ENCODE measurements at regions not wholly inside any gene's neighbourhood (a gene's known extent, or its start where the extent isn't known, plus 50 kb on each side); places are given as distances from the start of the nearest gene placed in this dataset.

- no peak overlapping the region for H3K27ac ChIP-seq (ENCODE audit: low read depth in 2 of 2, low read length in 2 of 2)
- H3K9ac ChIP-seq (ENCODE audit: low read length in 3 of 3) = no peak overlapping the region
- no peak for TF ChIP-seq CTCF (IDR thresholded peaks at IDR 0.05; ENCODE audit: borderline replicate concordance, extremely low read depth, insufficient read depth)
- no peaks in the 10 kb centered on the region for H3K27me3 ChIP-seq (ENCODE audit: control insufficient read depth, insufficient read depth, low read length)
- no peak overlapping the region for H3K4me3 ChIP-seq (ENCODE audit: low read length in 3 of 3)
- no peaks in the 10 kb centered on the region for H3K36me3 ChIP-seq (ENCODE audit: control insufficient read depth in 2 of 3, insufficient read depth in 3 of 3, low read length in 3 of 3)
- DNase-seq = no peak
- no peaks in the 10 kb centered on the region for H3K9me3 ChIP-seq (ENCODE audit: control insufficient read depth in 2 of 3, insufficient read depth in 1 of 3, low read length in 3 of 3)
- H3K4me1 ChIP-seq (ENCODE audit: control insufficient read depth in 2 of 3, insufficient read depth in 2 of 3, low read depth in 1 of 3, low read length in 3 of 3) = no peaks in the 10 kb centered on the region
- intact Hi-C loops (cut with DNase I) = no loop called here
- no peak for FAIRE-seq
These were observed 640.3 kb downstream of the TBC1D4 start for GRCh38 chr13:74841651-74842050.

- no peak overlapping the region for H3K4me3 ChIP-seq (ENCODE audit: low read length in 3 of 3)
- intact Hi-C loops (cut with DNase I) = no loop called here
- no peaks in the 10 kb centered on the region for H3K27me3 ChIP-seq (ENCODE audit: control insufficient read depth, insufficient read depth, low read length)
- H3K9me3 ChIP-seq (ENCODE audit: control insufficient read depth in 2 of 3, insufficient read depth in 1 of 3, low read length in 3 of 3) = no peaks in the 10 kb centered on the region
- DNase-seq (no peak), FAIRE-seq (no peak)
- H3K4me1 ChIP-seq (ENCODE audit: control insufficient read depth in 2 of 3, insufficient read depth in 2 of 3, low read depth in 1 of 3, low read length in 3 of 3) = no peaks in the 10 kb centered on the region
- TF ChIP-seq CTCF (IDR thresholded peaks at IDR 0.05; ENCODE audit: borderline replicate concordance, extremely low read depth, insufficient read depth) = no peak
- H3K9ac ChIP-seq (ENCODE audit: low read length in 3 of 3) = no peak overlapping the region
- H3K27ac ChIP-seq (ENCODE audit: low read depth in 2 of 2, low read length in 2 of 2) = no peak overlapping the region
- no peaks in the 10 kb centered on the region for H3K36me3 ChIP-seq (ENCODE audit: control insufficient read depth in 2 of 3, insufficient read depth in 3 of 3, low read length in 3 of 3)
These were observed 640.8 kb downstream of the TBC1D4 start for GRCh38 chr13:74841123-74841522.

GRCh38 chr13:74839656-74840055, 642.3 kb downstream of the TBC1D4 start:
- H3K4me1 ChIP-seq (ENCODE audit: control insufficient read depth in 2 of 3, insufficient read depth in 2 of 3, low read depth in 1 of 3, low read length in 3 of 3) = no peaks in the 10 kb centered on the region
- H3K36me3 ChIP-seq (ENCODE audit: control insufficient read depth in 2 of 3, insufficient read depth in 3 of 3, low read length in 3 of 3) = no peaks in the 10 kb centered on the region
- no peak overlapping the region for H3K4me3 ChIP-seq (ENCODE audit: low read length in 3 of 3)
- H3K9me3 ChIP-seq (ENCODE audit: control insufficient read depth in 2 of 3, insufficient read depth in 1 of 3, low read length in 3 of 3) = no peaks in the 10 kb centered on the region
- intact Hi-C loops (cut with DNase I) = no loop called here
- H3K27me3 ChIP-seq (ENCODE audit: control insufficient read depth, insufficient read depth, low read length) = no peaks in the 10 kb centered on the region
- no peak overlapping the region for H3K27ac ChIP-seq (ENCODE audit: low read depth in 2 of 2, low read length in 2 of 2)
- H3K9ac ChIP-seq (ENCODE audit: low read length in 3 of 3) = no peak overlapping the region
- DNase-seq = no peak
- FAIRE-seq = no peak
- no peak for TF ChIP-seq CTCF (IDR thresholded peaks at IDR 0.05; ENCODE audit: borderline replicate concordance, extremely low read depth, insufficient read depth)

- no peak overlapping the region for H3K4me3 ChIP-seq (ENCODE audit: low read length in 3 of 3)
- H3K27ac ChIP-seq (ENCODE audit: low read depth in 2 of 2, low read length in 2 of 2) = no peak overlapping the region
- FAIRE-seq (no peak), DNase-seq (no peak)
- H3K9ac ChIP-seq (ENCODE audit: low read length in 3 of 3) = no peak overlapping the region
- no peaks in the 10 kb centered on the region for H3K4me1 ChIP-seq (ENCODE audit: control insufficient read depth in 2 of 3, insufficient read depth in 2 of 3, low read depth in 1 of 3, low read length in 3 of 3)
- no peaks in the 10 kb centered on the region for H3K27me3 ChIP-seq (ENCODE audit: control insufficient read depth, insufficient read depth, low read length)
- no peaks in the 10 kb centered on the region for H3K36me3 ChIP-seq (ENCODE audit: control insufficient read depth in 2 of 3, insufficient read depth in 3 of 3, low read length in 3 of 3)
- no peak for TF ChIP-seq CTCF (IDR thresholded peaks at IDR 0.05; ENCODE audit: borderline replicate concordance, extremely low read depth, insufficient read depth)
- intact Hi-C loops (cut with DNase I) = no loop called here
- no peaks in the 10 kb centered on the region for H3K9me3 ChIP-seq (ENCODE audit: control insufficient read depth in 2 of 3, insufficient read depth in 1 of 3, low read length in 3 of 3)
These were observed 643.9 kb downstream of the TBC1D4 start for GRCh38 chr13:74838096-74838495.
